ENCODE measurements at regions not wholly inside any gene's neighbourhood (a gene's known extent, or its start where the extent isn't known, plus 50 kb on each side); places are given as distances from the start of the nearest gene placed in this dataset.
"Not testable (repeated sequence)": the region's sequence is repeated elsewhere in the genome, so short reads cannot be mapped to it uniquely, and the experiment has no call there.

GRCh38 chr5:93213111-93213794 lies 367.8 kb downstream of the NR2F1-AS1 start:
- not testable (repeated sequence) for DNase-seq

GRCh38 chr5:93209476-93209875 lies 371.5 kb downstream of the NR2F1-AS1 start:
- no peak for DNase-seq

GRCh38 chr5:93208141-93208751 lies 372.8 kb downstream of the NR2F1-AS1 start:
- no peak for DNase-seq

- no peak for DNase-seq
Measured at GRCh38 chr5:93206203-93206602, 374.8 kb downstream of the NR2F1-AS1 start.

GRCh38 chr5:93201061-93201460 lies 380.0 kb downstream of the NR2F1-AS1 start:
- no peak for DNase-seq

- DNase-seq = no peak
Measured at GRCh38 chr5:93196986-93197385, 384.0 kb downstream of the NR2F1-AS1 start.

GRCh38 chr5:93193431-93194347 lies 387.3 kb downstream of the NR2F1-AS1 start:
- no peak for DNase-seq

GRCh38 chr5:93192683-93193082 lies 388.3 kb downstream of the NR2F1-AS1 start:
- DNase-seq = no peak

GRCh38 chr5:93192087-93192486 lies 388.9 kb downstream of the NR2F1-AS1 start:
- peak; percentile 73 for DNase-seq

- DNase-seq = no peak
Measured at GRCh38 chr5:93191035-93191817, 389.8 kb downstream of the NR2F1-AS1 start.

GRCh38 chr5:93189707-93190120 lies 391.3 kb downstream of the NR2F1-AS1 start:
- peak; percentile 59 for DNase-seq

- no peak for DNase-seq
Measured at GRCh38 chr5:93188876-93189485, 392.0 kb downstream of the NR2F1-AS1 start.

- DNase-seq = peak; percentile 41
Measured at GRCh38 chr5:93186076-93186682, 394.8 kb downstream of the NR2F1-AS1 start.

- DNase-seq = no peak
Measured at GRCh38 chr5:93184041-93184440, 397.0 kb downstream of the NR2F1-AS1 start.

GRCh38 chr5:93179466-93179865 lies 401.6 kb downstream of the NR2F1-AS1 start:
- no peak for DNase-seq

- DNase-seq = no peak
Measured at GRCh38 chr5:93174930-93175329, 406.1 kb downstream of the NR2F1-AS1 start.

GRCh38 chr5:93165559-93165958 lies 415.5 kb downstream of the NR2F1-AS1 start:
- no peak for DNase-seq

GRCh38 chr5:93164690-93165089 lies 416.3 kb downstream of the NR2F1-AS1 start:
- no peak for DNase-seq

- peak; percentile 68 for DNase-seq
Measured at GRCh38 chr5:93163010-93163663, 417.9 kb downstream of the NR2F1-AS1 start.

- no peak for DNase-seq
Measured at GRCh38 chr5:93161661-93162654, 419.1 kb downstream of the NR2F1-AS1 start.
